NCI-H146 treated with DMSO at 0.1 percent for 48 hours (cell line): ENCODE measurements at regions not wholly inside any gene's neighbourhood (a gene's known extent, or its start where the extent isn't known, plus 50 kb on each side); places are given as distances from the start of the nearest gene placed in this dataset.
"Not testable (repeated sequence)": the region's sequence is repeated elsewhere in the genome, so short reads cannot be mapped to it uniquely, and the experiment has no call there.

Experiments
- DNase-seq: peaks from one replicate; lab custom pipeline; 2025; ENCODE audit not compliant: unreplicated experiment; lab: John Stamatoyannopoulos, UW

DNA sequence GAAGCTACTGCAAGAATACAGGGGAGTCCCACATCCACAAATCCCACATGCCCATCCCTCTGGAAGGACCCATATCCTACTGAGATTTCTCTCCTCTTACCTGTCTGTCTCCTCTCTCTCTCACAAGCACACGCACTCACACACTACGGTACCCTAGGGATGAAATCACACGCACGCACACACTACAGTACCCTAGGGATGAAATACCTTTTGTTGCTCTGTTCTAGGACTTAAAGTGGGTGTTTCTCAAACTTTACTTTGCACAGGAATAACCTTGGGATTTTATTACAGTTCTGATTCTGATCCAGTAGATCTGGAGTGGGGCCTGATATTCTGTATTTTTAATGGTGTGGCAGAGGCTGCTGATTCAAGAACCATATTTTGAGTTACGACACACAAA lies 622.2 kb upstream of the ZNF385D start:
- DNase-seq, result no peak

DNA sequence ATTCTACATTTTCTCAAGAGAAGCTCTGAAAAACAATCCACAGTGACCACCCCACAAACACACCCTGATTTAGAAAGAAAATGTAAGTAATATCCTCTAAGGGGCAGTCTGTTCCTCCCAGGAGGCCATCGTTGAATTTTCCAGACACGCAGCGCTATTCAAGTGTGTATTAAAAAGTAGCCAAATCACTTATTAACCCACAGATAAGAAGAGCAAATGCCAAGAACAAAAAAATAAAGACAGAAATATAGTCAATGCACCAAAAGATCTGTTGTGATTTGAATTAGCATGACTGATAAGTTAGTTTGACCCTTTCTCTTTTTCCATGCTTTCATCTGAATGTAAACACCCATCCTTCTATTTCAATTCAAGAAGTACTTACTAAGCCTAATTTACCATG lies 622.8 kb upstream of the ZNF385D start:
- DNase-seq, result no peak

DNA sequence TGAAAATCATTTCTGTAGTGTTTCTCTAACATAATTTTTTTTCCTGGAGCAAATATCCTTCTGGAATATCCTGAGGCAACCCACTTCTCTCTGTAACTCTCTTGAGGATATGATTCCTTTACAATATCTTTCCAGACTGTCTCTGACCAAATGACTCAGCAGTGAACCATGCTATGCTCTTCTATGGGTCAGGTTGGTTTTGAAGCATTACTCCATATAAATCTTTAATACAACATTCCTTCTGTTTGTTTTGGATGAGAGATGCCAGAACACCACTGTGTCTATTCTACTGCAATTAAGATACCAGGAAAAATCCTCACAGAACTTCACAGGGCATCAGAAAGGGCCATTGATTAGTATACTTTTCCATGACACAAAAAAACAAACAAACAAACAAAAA lies 626.4 kb upstream of the ZNF385D start:
- DNase-seq, result no peak

DNA sequence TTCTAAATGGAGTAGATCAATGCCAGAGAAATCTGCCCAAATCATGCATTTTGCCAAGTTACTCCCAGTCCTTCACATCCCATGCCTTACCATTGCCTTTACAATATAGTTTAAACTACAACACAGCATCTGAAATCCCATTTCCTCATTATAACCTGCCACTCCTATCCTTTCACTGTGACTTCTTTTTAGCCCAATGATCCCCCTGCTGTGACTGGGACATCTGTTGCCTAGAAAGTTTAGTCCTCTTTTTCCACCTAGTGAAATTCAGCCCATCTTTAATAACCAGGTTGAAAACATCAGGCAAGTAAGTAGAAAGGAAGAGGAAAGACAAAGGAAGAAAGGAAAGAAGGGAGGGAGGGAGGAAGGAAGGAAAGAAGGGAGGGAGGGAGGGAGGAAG lies 627.9 kb upstream of the ZNF385D start:
- DNase-seq, result no peak

DNA sequence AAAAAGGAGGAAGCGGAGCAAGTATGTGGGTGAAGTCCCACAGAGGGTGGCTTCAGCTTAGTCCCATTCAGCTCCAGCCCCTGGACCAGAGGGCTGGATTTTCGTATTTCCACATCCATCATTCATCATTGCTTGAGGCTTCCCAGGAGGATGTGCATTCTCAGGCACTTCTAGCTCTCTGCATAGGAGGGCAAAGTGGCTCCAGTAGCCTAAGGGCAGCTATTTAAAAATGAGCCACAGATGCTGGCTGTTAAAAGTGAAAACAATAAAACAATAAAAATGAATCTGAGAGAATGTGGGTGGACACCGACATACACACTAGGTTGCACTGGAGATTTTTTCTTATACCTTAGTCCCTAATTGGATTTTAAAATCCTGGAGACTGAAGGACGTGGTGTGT lies 629.2 kb upstream of the ZNF385D start:
- no peak for DNase-seq

DNA sequence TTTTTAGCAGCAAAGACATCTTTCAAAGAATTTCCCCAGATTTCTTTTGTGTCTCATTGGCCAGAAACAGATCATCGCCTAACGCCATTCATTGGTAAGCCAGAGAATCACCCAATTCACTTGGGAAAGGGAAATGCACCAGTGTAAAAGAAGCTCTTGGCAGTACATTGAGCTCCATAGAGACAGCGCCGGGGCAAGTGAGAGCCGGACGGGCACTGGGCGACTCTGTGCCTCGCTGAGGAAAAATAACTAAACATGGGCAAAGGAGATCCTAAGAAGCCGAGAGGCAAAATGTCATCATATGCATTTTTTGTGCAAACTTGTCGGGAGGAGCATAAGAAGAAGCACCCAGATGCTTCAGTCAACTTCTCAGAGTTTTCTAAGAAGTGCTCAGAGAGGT lies 630.6 kb upstream of the ZNF385D start:
- not testable (repeated sequence) for DNase-seq

DNA sequence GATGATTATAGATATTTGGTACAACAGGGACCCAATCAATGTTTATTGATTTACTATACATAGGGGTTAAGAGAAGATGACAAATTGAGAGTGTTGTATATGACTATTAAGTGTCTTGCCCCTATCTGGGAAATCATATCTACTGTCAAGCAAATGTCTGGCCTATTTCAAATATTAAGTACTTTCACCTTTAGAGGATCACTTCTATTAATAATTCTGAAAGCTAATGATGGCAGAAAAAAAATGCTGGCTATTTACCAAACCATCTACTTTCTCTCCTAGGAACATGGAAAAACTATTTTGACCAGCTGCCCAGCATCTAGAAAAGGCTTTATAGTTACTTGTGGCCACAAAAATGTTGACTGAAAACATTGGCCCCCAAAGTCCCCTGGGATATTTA lies 632.3 kb upstream of the ZNF385D start:
- no peak for DNase-seq

DNA sequence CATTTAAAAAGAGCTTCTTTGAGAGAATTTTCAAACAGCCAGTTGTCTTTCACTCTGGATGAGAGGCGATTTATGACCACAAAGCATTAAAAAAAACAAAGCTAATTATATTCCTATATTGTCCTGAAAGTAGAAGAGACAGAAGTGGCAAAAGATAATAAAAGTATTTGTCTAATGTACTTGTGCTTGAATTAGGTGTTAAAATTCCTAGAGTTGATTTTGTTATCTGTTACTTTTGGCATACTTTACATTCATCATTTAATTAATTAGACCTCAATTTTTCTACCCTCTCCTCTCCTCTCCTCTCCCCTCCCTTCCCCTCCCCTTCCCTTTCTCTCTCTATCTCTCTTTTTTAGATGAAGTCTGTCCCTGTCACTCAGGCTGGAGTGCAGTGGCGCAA lies 635.1 kb upstream of the ZNF385D start:
- DNase-seq, result no peak

DNA sequence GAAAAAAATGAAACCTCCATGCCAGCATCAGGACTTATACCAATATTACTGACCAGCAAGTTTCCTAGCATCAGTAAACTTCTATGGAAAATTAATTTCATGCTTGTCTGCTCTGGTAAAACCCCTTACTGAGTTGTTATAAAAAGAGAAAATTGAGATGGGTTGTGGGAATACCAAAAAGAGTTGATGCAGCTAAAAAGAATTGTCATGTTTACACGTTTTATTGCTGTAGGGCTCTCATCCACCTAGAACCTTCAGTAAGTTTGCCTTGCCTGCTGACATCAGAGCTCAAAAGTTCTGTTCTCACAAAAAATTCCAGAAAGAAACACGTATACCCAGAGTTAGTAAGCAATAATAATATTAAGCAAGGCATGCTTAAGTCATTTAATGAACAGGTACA lies 641.3 kb upstream of the ZNF385D start:
- DNase-seq, result no peak

DNA sequence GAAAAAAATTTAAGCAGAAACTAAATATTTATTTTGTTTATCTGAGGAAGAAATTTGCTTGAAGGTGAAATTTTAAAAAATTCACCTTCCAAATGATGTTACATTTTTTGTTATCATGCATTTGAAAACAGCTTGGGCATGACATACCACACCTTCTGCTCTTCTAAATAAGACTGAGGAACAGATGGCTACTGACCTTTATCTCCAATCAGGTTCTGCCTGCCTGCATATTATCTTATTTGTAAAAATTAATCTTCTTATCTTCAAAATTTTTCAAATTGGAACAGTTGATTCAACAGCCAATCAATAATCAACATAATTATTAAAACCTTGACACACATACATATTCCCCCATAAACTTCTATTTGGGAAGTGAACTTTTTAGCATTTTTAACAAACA lies 641.8 kb upstream of the ZNF385D start:
- no peak for DNase-seq

DNA sequence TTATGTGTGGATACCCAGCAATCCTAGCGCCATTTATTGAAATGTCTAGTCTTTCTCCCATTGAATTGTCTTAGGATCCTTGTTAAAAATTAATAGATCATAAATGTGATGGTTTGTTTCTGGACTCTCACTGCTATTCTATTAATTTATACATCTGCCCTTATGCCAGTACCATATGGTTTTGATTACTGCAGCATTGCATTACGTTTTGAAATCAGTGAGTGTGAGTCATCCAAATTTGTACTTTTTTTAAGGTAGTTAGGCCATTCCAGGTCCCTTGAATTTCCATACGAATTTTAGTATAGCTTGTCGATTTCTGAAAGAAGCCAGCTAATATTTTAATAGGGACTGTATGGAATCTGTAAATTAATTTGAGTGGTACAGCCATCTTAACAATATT lies 648.6 kb upstream of the ZNF385D start:
- DNase-seq, result no peak

DNA sequence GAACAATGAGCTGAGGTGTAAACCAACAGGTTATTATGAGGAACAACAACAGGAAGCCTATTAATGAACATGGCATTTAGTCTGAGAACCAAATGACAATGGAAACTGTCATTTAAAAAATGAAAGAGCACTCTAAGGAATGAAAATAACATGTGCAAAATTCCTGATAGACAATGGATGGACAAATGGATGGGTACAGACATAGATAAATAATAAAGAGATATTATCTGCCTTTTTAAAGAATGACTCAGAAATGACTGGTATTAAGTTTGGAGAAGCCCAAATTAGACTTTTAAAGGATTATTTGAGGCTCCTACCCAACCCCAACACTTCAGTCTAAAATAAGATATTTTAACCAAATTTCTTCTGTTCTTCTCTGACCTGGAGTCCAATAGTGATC lies 650.5 kb upstream of the ZNF385D start:
- DNase-seq, result no peak

DNA sequence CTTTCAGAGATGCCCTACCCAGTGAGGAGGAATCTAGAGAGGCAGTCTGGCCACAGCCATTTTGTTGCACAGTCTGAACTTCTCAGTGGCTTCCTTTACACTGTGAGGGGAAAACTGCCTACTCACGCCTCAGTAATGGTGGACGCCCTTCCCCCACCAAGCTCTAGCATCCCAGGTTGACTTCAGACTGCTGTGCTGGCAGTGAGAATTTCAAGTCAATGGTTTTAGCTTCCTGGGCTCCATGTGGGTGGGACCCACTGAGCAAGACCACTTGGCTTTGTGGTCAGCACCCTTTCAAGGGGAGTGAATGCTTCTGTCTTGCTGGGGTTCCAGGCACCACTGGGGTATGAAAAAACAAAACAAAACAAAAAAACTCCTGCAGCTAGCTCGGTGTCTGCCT lies 663.2 kb upstream of the ZNF385D start:
- no peak for DNase-seq

DNA sequence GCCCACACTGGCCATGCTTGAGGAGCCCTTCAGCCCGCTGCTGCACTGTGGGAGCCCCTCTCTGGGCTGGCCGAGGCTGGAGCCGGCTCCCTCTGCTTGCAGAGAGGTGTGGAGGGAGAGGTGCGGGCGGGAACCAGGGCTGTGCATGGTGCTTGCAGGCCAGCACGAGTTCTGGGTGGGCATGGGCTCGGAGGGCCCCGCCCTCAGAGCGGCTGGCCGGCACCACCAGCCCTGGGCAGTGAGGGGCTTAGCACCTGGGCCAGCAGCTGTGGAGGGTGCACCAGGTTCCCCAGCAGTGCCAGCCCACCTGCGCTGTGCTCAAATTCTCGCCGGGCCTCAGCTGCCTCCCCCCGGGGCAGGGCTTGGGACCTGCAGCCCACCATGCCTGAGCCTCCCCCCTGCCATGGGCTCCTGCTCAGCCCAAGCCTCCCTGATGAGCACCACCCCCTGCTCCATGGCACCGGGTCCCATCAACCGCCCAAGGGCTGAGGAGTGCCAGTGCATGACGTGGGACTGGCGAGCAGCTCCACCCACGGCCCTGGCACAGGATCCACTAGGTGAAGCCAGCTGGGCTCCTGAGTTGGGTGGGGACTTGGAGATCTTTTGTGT lies 665.9 kb upstream of the ZNF385D start:
- DNase-seq, result not testable (repeated sequence)

DNA sequence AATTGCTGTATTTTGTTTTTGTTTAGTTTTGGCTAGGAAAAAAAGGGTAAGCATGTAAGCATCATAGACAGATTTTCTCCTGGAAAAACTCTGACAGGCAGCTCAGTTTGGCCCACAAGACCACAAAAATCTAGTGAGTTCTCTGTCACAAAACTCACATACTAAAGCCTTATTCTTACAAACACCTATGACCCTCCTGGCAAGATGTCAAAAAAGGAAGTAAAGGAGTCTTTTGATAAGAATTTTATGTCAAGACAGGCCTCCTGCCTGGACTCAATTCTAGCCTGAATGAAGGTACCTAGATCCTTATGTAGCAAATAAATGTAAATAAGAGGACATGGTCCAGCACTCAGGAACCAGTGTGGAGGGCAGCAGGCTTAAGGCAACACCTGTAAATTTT lies 668.3 kb upstream of the ZNF385D start:
- DNase-seq, result no peak

DNA sequence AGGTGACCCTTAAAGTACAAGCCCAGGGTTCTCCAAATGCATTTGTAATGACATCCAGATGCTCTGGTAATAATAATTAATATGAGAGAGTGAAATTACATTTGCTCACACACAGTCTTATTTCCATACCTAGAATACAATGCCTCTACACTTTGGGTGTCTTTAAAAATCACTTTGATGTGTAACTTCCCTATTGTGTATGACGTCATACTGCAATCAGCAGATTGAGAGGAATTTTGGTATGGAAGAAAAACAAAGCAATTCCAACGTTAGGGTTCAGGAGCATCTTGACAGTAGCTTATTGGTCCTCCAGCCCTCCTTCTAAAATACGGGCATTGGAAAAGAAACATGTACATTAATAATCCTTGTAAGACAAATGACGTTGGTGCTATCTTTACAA lies 670.6 kb upstream of the ZNF385D start:
- DNase-seq, result no peak

DNA sequence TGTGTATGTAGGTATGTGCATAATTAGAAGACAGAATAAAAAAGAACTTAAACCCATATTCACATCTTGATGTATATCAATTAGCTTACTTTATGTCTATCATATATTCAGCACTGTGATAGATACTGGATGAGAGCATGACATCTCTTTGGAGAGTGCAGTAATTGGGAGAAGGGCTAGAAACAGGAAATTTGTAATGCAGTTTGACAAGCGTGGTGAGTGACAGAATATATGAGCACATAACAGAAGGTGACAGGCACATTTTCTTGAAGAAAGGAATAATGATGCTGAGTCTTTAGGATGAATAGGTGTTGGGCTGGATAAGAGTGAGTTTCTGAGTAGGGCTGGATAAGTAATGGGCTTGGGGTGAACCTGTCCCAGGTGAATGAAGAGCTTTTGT lies 680.3 kb upstream of the ZNF385D start:
- DNase-seq, result no peak

DNA sequence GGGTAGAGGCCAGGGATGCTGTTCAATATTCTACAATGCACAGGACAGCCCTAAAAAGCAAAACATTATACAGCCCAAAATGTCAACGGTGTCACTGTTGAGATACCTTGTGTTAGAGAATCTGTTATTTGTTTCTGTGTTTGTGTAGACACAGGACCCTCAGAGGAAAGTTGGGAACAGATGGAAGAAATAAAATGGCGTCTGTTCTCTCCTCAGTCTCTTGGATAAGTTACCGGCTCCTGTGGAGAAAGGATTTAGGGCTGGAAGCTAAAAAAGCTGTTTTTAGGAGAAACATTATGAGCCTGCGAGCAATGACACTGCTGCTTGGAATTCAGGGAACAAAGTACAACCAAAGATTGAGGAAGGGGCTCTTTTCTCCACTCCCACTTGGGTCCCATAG lies 688.6 kb upstream of the ZNF385D start:
- no peak for DNase-seq

DNA sequence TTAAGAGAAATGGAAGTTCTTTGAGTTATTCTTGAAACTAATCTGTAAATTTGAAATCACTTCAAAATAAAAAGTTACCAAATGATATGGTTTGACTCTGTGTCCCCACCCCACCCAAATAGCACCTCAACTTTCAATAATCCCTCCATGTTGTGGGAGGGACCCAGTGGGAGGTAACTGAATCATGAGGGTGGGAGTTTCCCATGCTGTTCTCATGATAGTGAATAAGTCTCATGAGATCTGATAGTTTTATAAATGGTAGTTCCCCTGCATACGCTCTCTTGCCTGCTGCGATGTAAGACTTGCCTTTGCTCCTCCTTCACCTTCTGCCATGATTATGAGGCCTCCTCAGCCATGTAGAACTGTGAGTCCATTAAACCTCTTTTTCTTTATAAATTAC lies 690.7 kb upstream of the ZNF385D start:
- DNase-seq, result no peak

DNA sequence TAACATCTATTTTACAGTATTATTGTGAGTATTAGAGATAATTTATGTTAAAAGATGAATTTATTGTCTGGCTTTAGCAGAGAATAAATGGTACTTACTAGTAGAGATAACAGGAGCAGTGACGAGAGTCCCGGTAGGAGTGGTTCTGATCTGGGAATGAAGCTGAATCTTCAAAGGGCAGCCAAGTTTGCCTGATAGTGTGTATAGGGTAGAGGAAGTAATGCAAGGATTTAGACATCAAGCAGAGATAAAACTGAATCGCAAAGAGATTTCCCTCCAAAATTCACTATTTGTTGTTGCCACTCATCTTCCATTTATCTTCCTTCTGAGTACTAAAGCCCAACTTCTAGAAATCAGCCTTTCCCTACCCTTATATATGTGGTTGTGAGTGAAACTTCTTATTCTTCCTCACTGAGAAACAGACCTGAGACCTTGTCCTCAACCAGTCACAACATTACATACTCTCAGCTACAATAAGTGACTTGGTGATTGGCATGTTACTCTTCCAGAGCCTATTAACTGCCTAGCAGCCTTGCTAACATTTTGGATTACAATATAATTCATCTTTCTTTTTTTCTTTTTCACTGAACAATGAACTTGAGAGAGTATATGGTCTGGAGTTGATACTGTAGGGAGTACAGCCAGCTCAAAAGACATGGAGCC lies 692.7 kb upstream of the ZNF385D start:
- DNase-seq, result no peak

DNA sequence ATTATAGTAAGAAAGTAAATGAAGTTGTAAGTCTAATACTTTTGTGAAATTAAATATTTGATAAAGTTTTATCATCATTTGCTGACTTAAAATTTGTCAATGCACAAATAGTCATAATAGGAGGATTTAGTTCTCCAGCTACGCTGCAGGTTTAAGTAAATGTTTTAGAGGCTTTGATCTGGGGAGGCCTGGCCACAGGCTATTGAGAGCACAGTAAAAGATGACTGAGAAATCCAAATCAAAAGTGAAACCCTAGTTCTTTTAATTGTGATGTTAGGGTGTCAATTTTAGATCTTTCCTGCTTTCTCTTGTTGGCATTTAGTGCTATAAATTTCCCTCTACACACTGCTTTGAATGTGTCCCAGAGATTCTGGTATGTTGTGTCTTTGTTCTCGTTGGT lies 694.3 kb upstream of the ZNF385D start:
- DNase-seq, result not testable (repeated sequence)

DNA sequence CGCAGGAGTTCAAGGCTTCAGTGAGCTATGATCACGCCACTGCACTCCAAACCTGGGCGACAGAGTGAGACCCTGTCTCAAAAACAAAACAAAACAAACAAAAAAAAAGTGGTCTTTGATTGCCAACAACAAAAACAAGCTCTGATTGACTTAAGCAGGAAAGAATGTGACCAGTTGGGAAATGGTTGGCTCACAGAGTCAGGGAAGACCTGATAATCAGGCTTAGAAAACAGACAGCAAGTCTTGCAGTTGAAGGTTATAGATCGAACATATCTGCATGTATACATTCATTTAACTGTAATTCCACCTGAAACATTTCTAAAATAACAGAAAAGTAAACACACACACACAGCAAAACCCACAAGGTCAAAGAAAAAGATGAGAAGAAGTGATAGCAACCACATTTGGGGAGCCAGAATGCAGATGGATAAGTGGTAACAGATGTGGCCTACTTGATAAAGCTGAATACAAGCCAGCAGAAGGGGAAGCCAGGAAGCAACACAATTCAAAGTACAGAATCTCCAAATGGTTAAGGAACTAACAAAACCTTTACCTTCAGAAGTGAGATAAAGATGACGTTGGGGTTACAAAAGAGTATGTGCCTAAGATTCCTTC lies 699.9 kb upstream of the ZNF385D start:
- DNase-seq, result no peak

DNA sequence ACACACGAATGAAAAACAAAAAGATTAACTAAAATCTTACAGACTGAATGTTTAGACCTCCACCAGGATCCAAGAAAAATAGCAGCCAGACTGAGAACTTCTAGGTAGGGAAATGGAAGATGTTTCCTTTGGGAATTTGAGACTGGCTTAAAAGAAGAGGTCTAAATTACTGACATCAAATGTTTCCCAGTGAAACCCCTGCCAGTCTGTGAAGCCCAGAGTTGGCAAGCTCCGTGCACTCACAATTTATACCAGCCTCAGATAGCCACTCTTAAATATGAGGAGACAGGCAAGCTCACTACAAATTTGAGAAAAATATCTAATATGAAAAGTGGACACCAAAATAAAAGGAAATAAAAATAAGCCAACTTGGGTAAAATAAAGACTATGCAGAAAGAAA lies 700.5 kb upstream of the ZNF385D start:
- DNase-seq, result no peak
